22Rv1 (cell line): ENCODE measurements at regions not wholly inside any gene's neighbourhood (a gene's known extent, or its start where the extent isn't known, plus 50 kb on each side); places are given as distances from the start of the nearest gene placed in this dataset.

Experiments
- H3K27ac ChIP-seq: fragments of 450-650 bp; 2 replicates; pipeline ENCODE4 v1.5.1; 2017
- CTCF ChIP-seq: fragments of 450-650 bp; IDR thresholded peaks from 2 replicates; pipeline ENCODE4 v1.5.1; 2017; ENCODE audit warnings: mild to moderate bottlenecking
- ZFX ChIP-seq: fragments of 450-650 bp; IDR thresholded peaks from 2 replicates; pipeline ENCODE4 v1.6.1; 2017; ENCODE audit warnings: antibody characterized with exemption, borderline replicate concordance

GRCh38 chr1:70809069-70809468 is 238.5 kb downstream of the PTGER3 start:
- no peak for TF ChIP-seq ZFX
- no peak for TF ChIP-seq CTCF
- no peak overlapping the region for H3K27ac ChIP-seq

- H3K27ac ChIP-seq: no peak overlapping the region
- no peak for TF ChIP-seq ZFX
- no peak for TF ChIP-seq CTCF
Measured at GRCh38 chr1:70811815-70812214, 235.8 kb downstream of the PTGER3 start.

- H3K27ac ChIP-seq: no peak overlapping the region
- TF ChIP-seq CTCF (no peak), ZFX (no peak)
Measured at GRCh38 chr1:70812442-70813109, 235.0 kb downstream of the PTGER3 start.

GRCh38 chr1:70818401-70818800 is 229.2 kb downstream of the PTGER3 start:
- H3K27ac ChIP-seq: no peak overlapping the region
- no peak for TF ChIP-seq ZFX
- no peak for TF ChIP-seq CTCF

GRCh38 chr1:70819231-70819630 is 228.4 kb downstream of the PTGER3 start:
- no peak overlapping the region for H3K27ac ChIP-seq
- TF ChIP-seq ZFX (no peak), CTCF (no peak)

- no peak overlapping the region for H3K27ac ChIP-seq
- TF ChIP-seq ZFX (no peak), CTCF (no peak)
Measured at GRCh38 chr1:70819785-70820184, 227.8 kb downstream of the PTGER3 start.

- H3K27ac ChIP-seq: no peak overlapping the region
- TF ChIP-seq ZFX (no peak), CTCF (no peak)
Measured at GRCh38 chr1:70820396-70820795, 227.2 kb downstream of the PTGER3 start.
